ENCODE measurements at regions not wholly inside any gene's neighbourhood (a gene's known extent, or its start where the extent isn't known, plus 50 kb on each side); places are given as distances from the start of the nearest gene placed in this dataset.

- no peak for TF ChIP-seq CTCF (IDR thresholded peaks at IDR 0.05)
- TF ChIP-seq POLR2AphosphoS5 (IDR thresholded peaks at IDR 0.05), result no peak
Observed at GRCh38 chr2:59922450-59922849, 631.0 kb downstream of the BCL11A start.
